Stomach smooth muscle (tissue), 2 donors: ENCODE measurements at regions not wholly inside any gene's neighbourhood (a gene's known extent, or its start where the extent isn't known, plus 50 kb on each side); places are given as distances from the start of the nearest gene placed in this dataset.

Source experiments
- H3K27ac ChIP-seq: one replicate; pipeline ENCODE4 v1.7.0; 2013; ENCODE audit warnings: mild to moderate bottlenecking, low read length, inconsistent platforms
- H3K27me3 ChIP-seq, 2 donors: one replicate each; pipeline ENCODE4 v1.7.0; 2013; ENCODE audit warnings: low read length in 2 of 2; ENCODE audit not compliant: insufficient read depth in 2 of 2, control insufficient read depth in 1 of 2
- H3K36me3 ChIP-seq, 2 donors: one replicate each; pipeline ENCODE4 v1.7.0; 2013; ENCODE audit warnings: low read length in 2 of 2; ENCODE audit not compliant: control insufficient read depth in 2 of 2, insufficient read depth in 2 of 2
- H3K4me1 ChIP-seq: one replicate; pipeline ENCODE4 v1.7.0; 2013; ENCODE audit warnings: low read length; ENCODE audit not compliant: control insufficient read depth, insufficient read depth
- H3K4me3 ChIP-seq, 2 donors: one replicate each; pipeline ENCODE4 v1.7.0; 2013; ENCODE audit warnings: low read length in 2 of 2
- H3K9ac ChIP-seq, 2 donors: one replicate each; pipeline ENCODE4 v1.7.0; 2013; ENCODE audit warnings: low read length in 2 of 2, mild to moderate bottlenecking in 1 of 2
- H3K9me3 ChIP-seq, 2 donors: one replicate each; pipeline ENCODE4 v1.7.0; 2013; ENCODE audit warnings: low read length in 2 of 2; ENCODE audit not compliant: control insufficient read depth in 2 of 2
- donor health status: healthy.
- donor health status: Pancreatic carcinoma.

GRCh38 chr10:59513558-59513957 lies 151.2 kb upstream of the FAM13C start:
- no peak overlapping the region for H3K27ac ChIP-seq
- H3K4me1 ChIP-seq, result peaks cover 6% of the 10 kb centered on the region

GRCh38 chr10:59512951-59513350 lies 150.6 kb upstream of the FAM13C start:
- Histone ChIP-seq H3K4me1 (no peaks in the 10 kb centered on the region), H3K9me3 (no peaks in the 10 kb centered on the region), H3K4me3 (no peak overlapping the region), H3K36me3 (no peaks in the 10 kb centered on the region), H3K9ac (no peak overlapping the region), H3K27me3 (no peaks in the 10 kb centered on the region), H3K27ac (no peak overlapping the region)

More at GRCh38 chr10:59513558-59513957, 151.2 kb upstream of the FAM13C start:
- Histone ChIP-seq H3K9me3 (no peaks in the 10 kb centered on the region), H3K27me3 (no peaks in the 10 kb centered on the region), H3K9ac (no peak overlapping the region), H3K4me3 (no peak overlapping the region), H3K36me3 (no peaks in the 10 kb centered on the region)

GRCh38 chr10:59508956-59509355 lies 146.6 kb upstream of the FAM13C start:
- Histone ChIP-seq H3K4me3 (no peak overlapping the region), H3K9ac (no peak overlapping the region), H3K36me3 (no peaks in the 10 kb centered on the region), H3K27ac (no peak overlapping the region), H3K27me3 (no peaks in the 10 kb centered on the region), H3K4me1 (no peaks in the 10 kb centered on the region), H3K9me3 (no peaks in the 10 kb centered on the region)

GRCh38 chr10:59508296-59508695 lies 145.9 kb upstream of the FAM13C start:
- H3K9me3 ChIP-seq, result no peaks in the 10 kb centered on the region
- H3K27me3 ChIP-seq, result no peaks in the 10 kb centered on the region
- H3K4me3 ChIP-seq, result no peak overlapping the region
- H3K36me3 ChIP-seq, result no peaks in the 10 kb centered on the region
- no peaks in the 10 kb centered on the region for H3K4me1 ChIP-seq
- no peak overlapping the region for H3K9ac ChIP-seq
- H3K27ac ChIP-seq, result no peak overlapping the region

- no peaks in the 10 kb centered on the region for H3K27me3 ChIP-seq
- H3K9me3 ChIP-seq, result no peaks in the 10 kb centered on the region
- H3K36me3 ChIP-seq, result no peaks in the 10 kb centered on the region
- H3K27ac ChIP-seq, result no peak overlapping the region
- no peak overlapping the region for H3K9ac ChIP-seq
- no peak overlapping the region for H3K4me3 ChIP-seq
- no peaks in the 10 kb centered on the region for H3K4me1 ChIP-seq
Measured at GRCh38 chr10:59505926-59506325, 143.6 kb upstream of the FAM13C start.

GRCh38 chr10:59499460-59499859 lies 137.1 kb upstream of the FAM13C start:
- H3K27me3 ChIP-seq, result no peaks in the 10 kb centered on the region
- H3K36me3 ChIP-seq, result no peaks in the 10 kb centered on the region
- no peaks in the 10 kb centered on the region for H3K4me1 ChIP-seq
- no peak overlapping the region for H3K9ac ChIP-seq
- no peak overlapping the region for H3K4me3 ChIP-seq
- H3K27ac ChIP-seq, result no peak overlapping the region
- H3K9me3 ChIP-seq, result peaks cover 7 to 8% of the 10 kb centered on the region in 2 donors

- Histone ChIP-seq H3K9ac (no peak overlapping the region), H3K27ac (no peak overlapping the region), H3K27me3 (no peaks in the 10 kb centered on the region), H3K36me3 (no peaks in the 10 kb centered on the region), H3K9me3 (peaks cover 7 to 8% of the 10 kb centered on the region in 2 donors), H3K4me3 (no peak overlapping the region), H3K4me1 (no peaks in the 10 kb centered on the region)
Measured at GRCh38 chr10:59493017-59493416, 130.7 kb upstream of the FAM13C start.

- Histone ChIP-seq H3K36me3 (no peaks in the 10 kb centered on the region), H3K9ac (no peak overlapping the region), H3K4me3 (no peak overlapping the region), H3K4me1 (no peaks in the 10 kb centered on the region), H3K9me3 (no peaks in the 10 kb centered on the region), H3K27me3 (no peaks in the 10 kb centered on the region), H3K27ac (no peak overlapping the region)
Measured at GRCh38 chr10:59479426-59479825, 117.1 kb upstream of the FAM13C start.

- Histone ChIP-seq H3K4me3 (no peak overlapping the region), H3K9me3 (no peaks in the 10 kb centered on the region), H3K36me3 (no peaks in the 10 kb centered on the region), H3K9ac (no peak overlapping the region), H3K27ac (no peak overlapping the region), H3K4me1 (no peaks in the 10 kb centered on the region), H3K27me3 (no peaks in the 10 kb centered on the region)
Measured at GRCh38 chr10:59470570-59470969, 108.2 kb upstream of the FAM13C start.

GRCh38 chr10:59465088-59465487 lies 102.7 kb upstream of the FAM13C start:
- Histone ChIP-seq H3K27ac (no peak overlapping the region), H3K9me3 (no peaks in the 10 kb centered on the region), H3K27me3 (no peaks in the 10 kb centered on the region), H3K36me3 (no peaks in the 10 kb centered on the region), H3K4me1 (no peaks in the 10 kb centered on the region), H3K4me3 (no peak overlapping the region), H3K9ac (no peak overlapping the region)

GRCh38 chr10:59464483-59464882 lies 102.1 kb upstream of the FAM13C start:
- H3K4me1 ChIP-seq, result no peaks in the 10 kb centered on the region
- H3K4me3 ChIP-seq, result no peak overlapping the region
- no peaks in the 10 kb centered on the region for H3K36me3 ChIP-seq
- no peak overlapping the region for H3K9ac ChIP-seq
- no peaks in the 10 kb centered on the region for H3K27me3 ChIP-seq
- H3K27ac ChIP-seq, result no peak overlapping the region
- no peaks in the 10 kb centered on the region for H3K9me3 ChIP-seq
